HepG2 (cell line): ENCODE measurements at regions not wholly inside any gene's neighbourhood (a gene's known extent, or its start where the extent isn't known, plus 50 kb on each side); places are given as distances from the start of the nearest gene placed in this dataset.

Source experiments
- ATAC-seq: fragments of 200-7000 bp; cut with Tn5 transposase; 3 replicates; pipeline ENCODE4 v1.9.1; 2020; ENCODE audit warnings: mild to moderate bottlenecking, moderate library complexity
- BruUV-seq: library from RNA; stranded (reverse); fragments of 400-500 nt; replicated peaks from 2 replicates; lab custom pipeline; 2021; lab: Mats Ljungman, UMichigan
- CTCF ChIA-PET: fragments of 300-600 bp; formaldehyde crosslinking; extraction: SDS; loops from one replicate; lab custom pipeline; 2021; ENCODE audit warnings: low total read pairs, inconsistent platforms, low intra/inter-chr PET ratio; lab: Yijun Ruan, JAX
- POLR2A ChIA-PET: fragments of 350-600 bp; sonication (Branson Sonifier 250); formaldehyde crosslinking; loops from one replicate; lab custom pipeline; 2020; ENCODE audit warnings: antibody characterized with exemption, inconsistent platforms; lab: Yijun Ruan, JAX
- DNase-seq: peaks from one replicate; pipeline ENCODE4 v3.0.0-alpha.2; 2015; ENCODE audit warnings: low spot score
- FAIRE-seq: peaks from 3 replicates; lab custom pipeline; 2011; peaks lifted over from hg19 to GRCh38; lab: Jason Lieb, UNC
- H2AFZ ChIP-seq: one replicate; pipeline ENCODE4 v1.6.1; 2011; ENCODE audit warnings: low read length, inconsistent platforms
- H3K27ac ChIP-seq: fragments of 300-600 bp; 3 replicates; pipeline ENCODE4 v1.8.0; 2011; ENCODE audit warnings: mixed run types, mild to moderate bottlenecking, mixed read lengths, low read length, inconsistent platforms; ENCODE audit not compliant: insufficient read depth; ENCODE audit errors: extremely low read length
- H3K27me3 ChIP-seq, 2 experiments: fragments of 200-600 bp in 1 of 2; 2 replicates in 1 of 2; 3 replicates in 1 of 2; pipeline versions ENCODE4 v1.6.0 to v1.8.0; 2011; ENCODE audit warnings: low read length in 2 of 2, mild to moderate bottlenecking in 2 of 2, moderate library complexity in 2 of 2, inconsistent platforms in 1 of 2; ENCODE audit not compliant: insufficient read depth in 2 of 2, control insufficient read depth in 1 of 2
- H3K36me3 ChIP-seq, 2 experiments: fragments of 200-600 bp in 1 of 2; replicated peaks in 1 of 2; 2 replicates in 1 of 2; 3 replicates in 1 of 2; pipeline versions ENCODE4 v1.5.1 to v1.8.0; 2011; ENCODE audit warnings: low read length in 2 of 2, inconsistent platforms in 1 of 2; ENCODE audit not compliant: insufficient read depth in 2 of 2, control insufficient read depth in 1 of 2
- H3K4me1 ChIP-seq: 2 replicates; pipeline ENCODE4 v1.5.1; 2012; ENCODE audit warnings: low read length, inconsistent platforms; ENCODE audit not compliant: insufficient read depth
- H3K4me2 ChIP-seq: 2 replicates; pipeline ENCODE4 v1.6.0; 2011; ENCODE audit warnings: low read depth, low read length, inconsistent platforms
- H3K4me3 ChIP-seq, 3 experiments: fragments of 200-600 bp in 1 of 3; sonication (generic), shearing (Covaris generic) in 1 of 3; replicated peaks in 1 of 3; 2 replicates each; pipeline ENCODE4 v1.5.1; 2011 to 2016; ENCODE audit warnings: low read length in 3 of 3, inconsistent platforms in 2 of 3, low read depth in 2 of 3, mild to moderate bottlenecking in 2 of 3, control low read depth in 1 of 3, mixed read lengths in 1 of 3; ENCODE audit not compliant: insufficient read depth in 1 of 3
- H3K79me2 ChIP-seq: one replicate; pipeline ENCODE4 v1.6.1; 2011; ENCODE audit warnings: low read length, inconsistent platforms; ENCODE audit not compliant: insufficient read depth
- H3K9ac ChIP-seq: 2 replicates; pipeline ENCODE4 v1.6.0; 2011; ENCODE audit warnings: mild to moderate bottlenecking, low read depth, low read length, inconsistent platforms; ENCODE audit not compliant: insufficient read depth
- H3K9me3 ChIP-seq: 2 replicates; pipeline ENCODE4 v1.5.1; 2012; ENCODE audit warnings: mild to moderate bottlenecking, low read length
- H4K20me1 ChIP-seq: 2 replicates; pipeline ENCODE4 v1.6.0; 2011; ENCODE audit warnings: inconsistent platforms, mild to moderate bottlenecking, low read length, moderate library complexity; ENCODE audit not compliant: insufficient read depth
- HNRNPUL1 ChIP-seq: fragments of 200-400 bp; formaldehyde crosslinking; IDR thresholded peaks from 2 replicates; pipeline ENCODE4 v1.6.1; 2017; ENCODE audit warnings: low read depth, mild to moderate bottlenecking, low read length, moderate library complexity
- KMT2A ChIP-seq: sonication (generic); formaldehyde crosslinking; IDR thresholded peaks from 2 replicates; pipeline ENCODE4 v1.4.0; 2020; ENCODE audit warnings: missing genetic modification reagents
- MED1 ChIP-seq: sonication (generic); formaldehyde crosslinking; IDR thresholded peaks from 2 replicates; pipeline ENCODE4 v1.4.0; 2020; ENCODE audit warnings: missing genetic modification reagents
- NCOA1 ChIP-seq: sonication (generic); formaldehyde crosslinking; IDR thresholded peaks from 2 replicates; pipeline ENCODE4 v1.9.0; 2021; ENCODE audit warnings: missing genetic modification reagents
- NFE2 ChIP-seq: sonication (generic); formaldehyde crosslinking; IDR thresholded peaks from 2 replicates; pipeline ENCODE4 v1.4.0; 2020; ENCODE audit warnings: missing genetic modification reagents
- PAX8 ChIP-seq: sonication (generic); formaldehyde crosslinking; IDR thresholded peaks from 2 replicates; pipeline ENCODE4 v1.8.0; 2022; ENCODE audit warnings: mild to moderate bottlenecking, missing genetic modification reagents, borderline replicate concordance
- PHB2 ChIP-seq: fragments of 450-650 bp; IDR thresholded peaks from 2 replicates; pipeline ENCODE4 v1.6.1; 2018; ENCODE audit not compliant: partially characterized antibody
- RARG ChIP-seq: sonication (generic); formaldehyde crosslinking; IDR thresholded peaks from 2 replicates; pipeline ENCODE4 v1.4.0; 2020; ENCODE audit warnings: low read depth, mild to moderate bottlenecking, missing genetic modification reagents
- SAP130 ChIP-seq: IDR thresholded peaks from 2 replicates; pipeline ENCODE4 v1.6.1; 2016; ENCODE audit warnings: low read depth
- SETDB1 ChIP-seq: sonication (generic); formaldehyde crosslinking; IDR thresholded peaks from 2 replicates; pipeline ENCODE4 v1.5.1; 2020; ENCODE audit warnings: missing genetic modification reagents, mild to moderate bottlenecking, borderline replicate concordance
- YEATS4 ChIP-seq: sonication (generic); formaldehyde crosslinking; IDR thresholded peaks from 2 replicates; pipeline ENCODE4 v1.4.0; 2020; ENCODE audit warnings: missing genetic modification reagents, borderline replicate concordance
- ZBTB3 ChIP-seq: sonication (generic); formaldehyde crosslinking; IDR thresholded peaks from 2 replicates; pipeline ENCODE4 v1.4.0; 2020; ENCODE audit warnings: low read depth, mild to moderate bottlenecking, moderate library complexity, missing genetic modification reagents, borderline replicate concordance
- ZEB1 ChIP-seq: IDR thresholded peaks from 2 replicates; pipeline ENCODE4 v1.6.1; 2012; ENCODE audit warnings: mild to moderate bottlenecking, low read depth, inconsistent platforms; ENCODE audit not compliant: insufficient replicate concordance
- ZNF30 ChIP-seq: sonication (generic); formaldehyde crosslinking; IDR thresholded peaks from 2 replicates; pipeline ENCODE4 v1.5.0; 2020; ENCODE audit warnings: mild to moderate bottlenecking, missing genetic modification reagents
- ZNF382 ChIP-seq: sonication (generic); formaldehyde crosslinking; IDR thresholded peaks from 2 replicates; pipeline ENCODE4 v1.5.0; 2020; ENCODE audit warnings: missing genetic modification reagents, mild to moderate bottlenecking, borderline replicate concordance
- ZNF570 ChIP-seq: sonication (generic); formaldehyde crosslinking; IDR thresholded peaks from 2 replicates; pipeline ENCODE4 v1.4.0; 2020; ENCODE audit warnings: mild to moderate bottlenecking, missing genetic modification reagents, borderline replicate concordance
- WGBS: methylation state at CpG from one replicate; pipeline ENCODE4 v1.1.6; 2017; ENCODE audit warnings: low lambda C conversion rate; 5-methylcytosine and 5-hydroxymethylcytosine counted together
- in situ Hi-C: cut with HindIII; loops from 2 replicates; pipeline ENCODE4 v1.10.0; 2017; ENCODE audit warnings: low pct_unique_long_range_greater_than_20kb; ENCODE audit not compliant: extremely low pct_ligation_motif_present
- intact Hi-C: fragments of 100-400 bp; cut with micrococcal nuclease; formaldehyde crosslinking; loops from one replicate; pipeline ENCODE4 v1.10.0; 2022; ENCODE audit not compliant: unreplicated experiment
- TF ChIP-seq, protein P1 (sequence below): sonication (generic); formaldehyde crosslinking; IDR thresholded peaks from 2 replicates; pipeline ENCODE4 v1.8.0; 2022; ENCODE audit warnings: mild to moderate bottlenecking, missing genetic modification reagents, moderate library complexity
- TF ChIP-seq, protein P2 (sequence below): sonication (generic); formaldehyde crosslinking; IDR thresholded peaks from 2 replicates; pipeline ENCODE4 v1.4.0; 2020; ENCODE audit warnings: missing genetic modification reagents, borderline replicate concordance
- TF ChIP-seq, protein P3 (sequence below): sonication (generic); formaldehyde crosslinking; IDR thresholded peaks from 2 replicates; pipeline ENCODE4 v1.5.0; 2020; ENCODE audit warnings: missing genetic modification reagents

DNA sequence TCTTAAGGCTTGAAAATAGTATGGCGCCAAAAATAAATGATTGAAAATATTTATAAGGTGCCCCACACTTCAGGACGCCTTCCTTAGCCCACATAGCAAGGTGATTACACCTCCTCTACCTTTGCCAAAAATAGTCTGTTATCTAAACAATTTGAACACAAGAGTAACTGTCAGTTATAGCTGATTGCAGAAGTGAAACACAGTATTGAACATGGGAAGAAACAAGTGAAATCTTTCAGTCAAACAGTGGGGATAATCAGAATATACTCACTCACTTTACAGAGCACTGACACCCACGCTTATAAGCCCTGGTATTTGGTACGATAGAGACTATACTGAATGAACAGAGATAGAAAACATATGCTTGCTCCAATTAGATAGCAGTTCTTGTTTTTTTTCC lies 203.1 kb downstream of the RAB38 start:
- FAIRE-seq (no peak), DNase-seq (no peak), ATAC-seq (no peak)
- in situ Hi-C loops = no loop called here
- no peaks in the 10 kb centered on the region for H3K4me1 ChIP-seq
- ChIA-PET CTCF (no interaction called here), POLR2A (no interaction called here)
- TF ChIP-seq MED1 (CRISPR knock-in tag) = no peak
- no peak for TF ChIP-seq NFE2 (CRISPR knock-in tag)
- no peak for TF ChIP-seq PAX8 (CRISPR knock-in tag)
- no peak for TF ChIP-seq NCOA1 (CRISPR knock-in tag)
- TF ChIP-seq SETDB1 (CRISPR knock-in tag) = no peak
- TF ChIP-seq YEATS4 (CRISPR knock-in tag) = no peak
- TF ChIP-seq ZEB1 = no peak
- no peak for TF ChIP-seq ZNF30 (CRISPR knock-in tag)
- TF ChIP-seq ZNF382 (CRISPR knock-in tag) = no peak
- TF ChIP-seq KMT2A (CRISPR knock-in tag) = no peak
- no peak for TF ChIP-seq HNRNPUL1
- no peak for TF ChIP-seq SAP130 (CRISPR knock-in tag)
- TF ChIP-seq, protein P1, sequence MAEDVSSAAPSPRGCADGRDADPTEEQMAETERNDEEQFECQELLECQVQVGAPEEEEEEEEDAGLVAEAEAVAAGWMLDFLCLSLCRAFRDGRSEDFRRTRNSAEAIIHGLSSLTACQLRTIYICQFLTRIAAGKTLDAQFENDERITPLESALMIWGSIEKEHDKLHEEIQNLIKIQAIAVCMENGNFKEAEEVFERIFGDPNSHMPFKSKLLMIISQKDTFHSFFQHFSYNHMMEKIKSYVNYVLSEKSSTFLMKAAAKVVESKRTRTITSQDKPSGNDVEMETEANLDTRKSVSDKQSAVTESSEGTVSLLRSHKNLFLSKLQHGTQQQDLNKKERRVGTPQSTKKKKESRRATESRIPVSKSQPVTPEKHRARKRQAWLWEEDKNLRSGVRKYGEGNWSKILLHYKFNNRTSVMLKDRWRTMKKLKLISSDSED = no peak
- TF ChIP-seq, protein P2, sequence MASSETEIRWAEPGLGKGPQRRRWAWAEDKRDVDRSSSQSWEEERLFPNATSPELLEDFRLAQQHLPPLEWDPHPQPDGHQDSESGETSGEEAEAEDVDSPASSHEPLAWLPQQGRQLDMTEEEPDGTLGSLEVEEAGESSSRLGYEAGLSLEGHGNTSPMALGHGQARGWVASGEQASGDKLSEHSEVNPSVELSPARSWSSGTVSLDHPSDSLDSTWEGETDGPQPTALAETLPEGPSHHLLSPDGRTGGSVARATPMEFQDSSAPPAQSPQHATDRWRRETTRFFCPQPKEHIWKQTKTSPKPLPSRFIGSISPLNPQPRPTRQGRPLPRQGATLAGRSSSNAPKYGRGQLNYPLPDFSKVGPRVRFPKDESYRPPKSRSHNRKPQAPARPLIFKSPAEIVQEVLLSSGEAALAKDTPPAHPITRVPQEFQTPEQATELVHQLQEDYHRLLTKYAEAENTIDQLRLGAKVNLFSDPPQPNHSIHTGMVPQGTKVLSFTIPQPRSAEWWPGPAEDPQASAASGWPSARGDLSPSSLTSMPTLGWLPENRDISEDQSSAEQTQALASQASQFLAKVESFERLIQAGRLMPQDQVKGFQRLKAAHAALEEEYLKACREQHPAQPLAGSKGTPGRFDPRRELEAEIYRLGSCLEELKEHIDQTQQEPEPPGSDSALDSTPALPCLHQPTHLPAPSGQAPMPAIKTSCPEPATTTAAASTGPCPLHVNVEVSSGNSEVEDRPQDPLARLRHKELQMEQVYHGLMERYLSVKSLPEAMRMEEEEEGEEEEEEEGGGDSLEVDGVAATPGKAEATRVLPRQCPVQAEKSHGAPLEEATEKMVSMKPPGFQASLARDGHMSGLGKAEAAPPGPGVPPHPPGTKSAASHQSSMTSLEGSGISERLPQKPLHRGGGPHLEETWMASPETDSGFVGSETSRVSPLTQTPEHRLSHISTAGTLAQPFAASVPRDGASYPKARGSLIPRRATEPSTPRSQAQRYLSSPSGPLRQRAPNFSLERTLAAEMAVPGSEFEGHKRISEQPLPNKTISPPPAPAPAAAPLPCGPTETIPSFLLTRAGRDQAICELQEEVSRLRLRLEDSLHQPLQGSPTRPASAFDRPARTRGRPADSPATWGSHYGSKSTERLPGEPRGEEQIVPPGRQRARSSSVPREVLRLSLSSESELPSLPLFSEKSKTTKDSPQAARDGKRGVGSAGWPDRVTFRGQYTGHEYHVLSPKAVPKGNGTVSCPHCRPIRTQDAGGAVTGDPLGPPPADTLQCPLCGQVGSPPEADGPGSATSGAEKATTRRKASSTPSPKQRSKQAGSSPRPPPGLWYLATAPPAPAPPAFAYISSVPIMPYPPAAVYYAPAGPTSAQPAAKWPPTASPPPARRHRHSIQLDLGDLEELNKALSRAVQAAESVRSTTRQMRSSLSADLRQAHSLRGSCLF (CRISPR knock-in tag) = no peak
- TF ChIP-seq RARG (CRISPR knock-in tag) = no peak
- no peak for TF ChIP-seq PHB2
- TF ChIP-seq, protein P3, sequence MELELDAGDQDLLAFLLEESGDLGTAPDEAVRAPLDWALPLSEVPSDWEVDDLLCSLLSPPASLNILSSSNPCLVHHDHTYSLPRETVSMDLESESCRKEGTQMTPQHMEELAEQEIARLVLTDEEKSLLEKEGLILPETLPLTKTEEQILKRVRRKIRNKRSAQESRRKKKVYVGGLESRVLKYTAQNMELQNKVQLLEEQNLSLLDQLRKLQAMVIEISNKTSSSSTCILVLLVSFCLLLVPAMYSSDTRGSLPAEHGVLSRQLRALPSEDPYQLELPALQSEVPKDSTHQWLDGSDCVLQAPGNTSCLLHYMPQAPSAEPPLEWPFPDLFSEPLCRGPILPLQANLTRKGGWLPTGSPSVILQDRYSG (CRISPR knock-in tag) = no peak
- TF ChIP-seq ZNF570 (CRISPR knock-in tag) = no peak
- no peak for TF ChIP-seq ZBTB3 (CRISPR knock-in tag)
- H4K20me1 ChIP-seq = no peaks in the 10 kb centered on the region
- H3K36me3 ChIP-seq = no peaks in the 10 kb centered on the region
- H3K79me2 ChIP-seq = no peaks in the 10 kb centered on the region
- no peak overlapping the region for H2AFZ ChIP-seq
- intact Hi-C loops = no loop called here
- no TSS peak for BruUV-seq
- WGBS = 2% methylated on average over 4 of the region's 4 CpGs
- no peaks in the 10 kb centered on the region for H3K9me3 ChIP-seq
- H3K4me3 ChIP-seq = no peak overlapping the region
- no peak overlapping the region for H3K27ac ChIP-seq
- no peak overlapping the region for H3K4me2 ChIP-seq
- no peaks in the 10 kb centered on the region for H3K27me3 ChIP-seq
- H3K9ac ChIP-seq = no peak overlapping the region
